ENCODE measurements at regions not wholly inside any gene's neighbourhood (a gene's known extent, or its start where the extent isn't known, plus 50 kb on each side); places are given as distances from the start of the nearest gene placed in this dataset.

- TF ChIP-seq REST (tag by site-specific recombination; IDR thresholded peaks at IDR 0.05) (no peak), CTCF (tag by site-specific recombination; IDR thresholded peaks at IDR 0.05) (no peak), ZNF510 (tag by site-specific recombination; IDR thresholded peaks at IDR 0.05; ENCODE audit: insufficient replicate concordance) (no peak), RBAK (tag by site-specific recombination; IDR thresholded peaks at IDR 0.05) (no peak), BCL11A (tag by site-specific recombination; IDR thresholded peaks at IDR 0.05; ENCODE audit: low read depth) (no peak), MEIS1 (CRISPR knock-in tag; IDR thresholded peaks at IDR 0.05; ENCODE audit: borderline replicate concordance) (no peak), ZNF558 (tag by site-specific recombination; IDR thresholded peaks at IDR 0.05) (no peak)
Measured at GRCh38 chr12:60174941-60175340, 579.1 kb downstream of the SLC16A7 start.

Data from HEK293 (cell line).